Activated CD8-positive, alpha-beta T cell treated with anti-CD3 and anti-CD28 coated beads, Interleukin-2, amount 10 ng/mL, durations not matched to agents 7 days and 5 days (primary cell): ENCODE measurements at regions not wholly inside any gene's neighbourhood (a gene's known extent, or its start where the extent isn't known, plus 50 kb on each side); places are given as distances from the start of the nearest gene placed in this dataset.

Experiments used
- ATAC-seq: fragments of 150-1000 bp; cut with Tn5 transposase; one replicate; pipeline ENCODE4 v1.10.0; 2021; ENCODE audit warnings: moderate library complexity
- CTCF ChIA-PET: fragments of 350-600 bp; sonication (Branson Sonifier 250); formaldehyde crosslinking; loops from one replicate; lab custom pipeline; 2021; ENCODE audit warnings: antibody characterized with exemption; lab: Charles Lee
- POLR2A ChIA-PET: fragments of 350-600 bp; sonication (Branson Sonifier 250); formaldehyde crosslinking; loops from one replicate; lab custom pipeline; 2021; ENCODE audit warnings: antibody characterized with exemption; lab: Charles Lee
- DNase-seq: peaks from one replicate; pipeline ENCODE4 v3.0.0-alpha.2; 2020
- H3K27ac Mint-ChIP-seq: one replicate; pipeline ENCODE4 v1.8.0; 2021; ENCODE audit warnings: mild to moderate bottlenecking, mixed read lengths
- H3K27me3 Mint-ChIP-seq: one replicate; pipeline ENCODE4 v1.8.0; 2021; ENCODE audit warnings: low read depth, mixed read lengths
- H3K36me3 Mint-ChIP-seq: one replicate; pipeline ENCODE4 v1.8.0; 2021; ENCODE audit warnings: low read depth, mixed read lengths
- H3K4me1 Mint-ChIP-seq: one replicate; pipeline ENCODE4 v1.8.0; 2021; ENCODE audit warnings: low read depth, mixed read lengths
- H3K4me3 Mint-ChIP-seq: one replicate; pipeline ENCODE4 v1.8.0; 2021; ENCODE audit warnings: mild to moderate bottlenecking, mixed read lengths
- H3K9me3 Mint-ChIP-seq: one replicate; pipeline ENCODE4 v1.8.0; 2022; ENCODE audit warnings: mixed read lengths; ENCODE audit not compliant: insufficient read depth

- peaks cover 15% of the 10 kb centered on the region for H3K4me1 Mint-ChIP-seq
- CTCF ChIA-PET = interaction anchor here (1.0 to 6.0 kb wide), 6 partner anchors 40 to 176 kb away, joined by 3 to 54 read pairs (median 8); no protein-coding TSS in a partner anchor
- POLR2A ChIA-PET = no interaction called here
- ATAC-seq (no peak), DNase-seq (no peak)
- no peaks in the 10 kb centered on the region for H3K9me3 Mint-ChIP-seq
- no peak overlapping the region for H3K27ac Mint-ChIP-seq
- H3K36me3 Mint-ChIP-seq = no peaks in the 10 kb centered on the region
- peaks cover 60% of the 10 kb centered on the region for H3K27me3 Mint-ChIP-seq
- no peak overlapping the region for H3K4me3 Mint-ChIP-seq
Observed at GRCh38 chr17:56675876-56676660, 82.6 kb downstream of the NOG start.

GRCh38 chr17:56676810-56677209 lies 83.3 kb downstream of the NOG start:
- ChIA-PET CTCF (interaction anchor here (1.0 to 6.0 kb wide), 4 partner anchors 13 to 103 kb away, joined by 3 to 54 read pairs (median 8); no protein-coding TSS in a partner anchor), POLR2A (no interaction called here)
- Mint-ChIP-seq H3K27ac (no peak overlapping the region), H3K9me3 (no peaks in the 10 kb centered on the region), H3K36me3 (no peaks in the 10 kb centered on the region), H3K27me3 (peaks cover 60% of the 10 kb centered on the region), H3K4me3 (no peak overlapping the region), H3K4me1 (peaks cover 15% of the 10 kb centered on the region)
- DNase-seq (no peak), ATAC-seq (no peak)

- DNase-seq (no peak), ATAC-seq (no peak)
- ChIA-PET CTCF (interaction anchor here (1.1 to 6.0 kb wide), 5 partner anchors 10 to 179 kb away, joined by 3 to 54 read pairs (median 6); no protein-coding TSS in a partner anchor), POLR2A (no interaction called here)
- H3K4me3 Mint-ChIP-seq = no peak overlapping the region
- H3K36me3 Mint-ChIP-seq = no peaks in the 10 kb centered on the region
- no peaks in the 10 kb centered on the region for H3K9me3 Mint-ChIP-seq
- peaks cover 52% of the 10 kb centered on the region for H3K27me3 Mint-ChIP-seq
- H3K27ac Mint-ChIP-seq = no peak overlapping the region
- H3K4me1 Mint-ChIP-seq = peaks cover 19% of the 10 kb centered on the region
Observed at GRCh38 chr17:56678249-56679114, 85.0 kb downstream of the NOG start.

- H3K4me1 Mint-ChIP-seq = peaks cover 19% of the 10 kb centered on the region
- H3K27ac Mint-ChIP-seq = no peak overlapping the region
- no peak overlapping the region for H3K4me3 Mint-ChIP-seq
- no peak for DNase-seq
- H3K36me3 Mint-ChIP-seq = no peaks in the 10 kb centered on the region
- no peak for ATAC-seq
- no peaks in the 10 kb centered on the region for H3K9me3 Mint-ChIP-seq
- CTCF ChIA-PET = interaction anchor here (6.0 kb wide), 1 partner anchor 38 kb away, joined by 54 read pairs; no protein-coding TSS in a partner anchor
- POLR2A ChIA-PET = no interaction called here
- peaks cover 55% of the 10 kb centered on the region for H3K27me3 Mint-ChIP-seq
Observed at GRCh38 chr17:56679115-56679776, 85.7 kb downstream of the NOG start.

GRCh38 chr17:56679777-56680422 lies 86.4 kb downstream of the NOG start:
- peaks cover 19% of the 10 kb centered on the region for H3K4me1 Mint-ChIP-seq
- DNase-seq (no peak), ATAC-seq (no peak)
- H3K27ac Mint-ChIP-seq = no peak overlapping the region
- ChIA-PET POLR2A (no interaction called here), CTCF (interaction anchor here (1.1 to 6.0 kb wide), 2 partner anchors 38 to 101 kb away, joined by 8 to 54 read pairs; no protein-coding TSS in a partner anchor)
- no peaks in the 10 kb centered on the region for H3K9me3 Mint-ChIP-seq
- H3K4me3 Mint-ChIP-seq = no peak overlapping the region
- H3K36me3 Mint-ChIP-seq = no peaks in the 10 kb centered on the region
- H3K27me3 Mint-ChIP-seq = peaks cover 50% of the 10 kb centered on the region

- H3K36me3 Mint-ChIP-seq = no peaks in the 10 kb centered on the region
- H3K4me1 Mint-ChIP-seq = peaks cover 17% of the 10 kb centered on the region
- ATAC-seq (no peak), DNase-seq (no peak)
- H3K27me3 Mint-ChIP-seq = peaks cover 47% of the 10 kb centered on the region
- no peak overlapping the region for H3K27ac Mint-ChIP-seq
- CTCF ChIA-PET = interaction anchor here (1.1 to 6.0 kb wide), 2 partner anchors 37 to 100 kb away, joined by 8 to 54 read pairs; no protein-coding TSS in a partner anchor
- POLR2A ChIA-PET = no interaction called here
- no peaks in the 10 kb centered on the region for H3K9me3 Mint-ChIP-seq
- no peak overlapping the region for H3K4me3 Mint-ChIP-seq
Observed at GRCh38 chr17:56680676-56681075, 87.2 kb downstream of the NOG start.

GRCh38 chr17:56681561-56682266 lies 88.2 kb downstream of the NOG start:
- H3K4me1 Mint-ChIP-seq = peaks cover 7% of the 10 kb centered on the region
- ATAC-seq (peak; percentile 64), DNase-seq (peak; percentile 44)
- no peaks in the 10 kb centered on the region for H3K36me3 Mint-ChIP-seq
- ChIA-PET CTCF (interaction anchor here (0.8 to 6.0 kb wide), 5 partner anchors 16 to 138 kb away, joined by 3 to 54 read pairs (median 3); no protein-coding TSS in a partner anchor), POLR2A (interaction anchor here (1.0 kb wide), 1 partner anchor 98 kb away, joined by 4 read pairs; no protein-coding TSS in a partner anchor)
- H3K27ac Mint-ChIP-seq = no peak overlapping the region
- peaks cover 48% of the 10 kb centered on the region for H3K27me3 Mint-ChIP-seq
- no peaks in the 10 kb centered on the region for H3K9me3 Mint-ChIP-seq
- H3K4me3 Mint-ChIP-seq = no peak overlapping the region

GRCh38 chr17:56688151-56688550 lies 94.7 kb downstream of the NOG start:
- Mint-ChIP-seq H3K4me1 (peaks cover 2% of the 10 kb centered on the region), H3K27ac (no peak overlapping the region), H3K4me3 (no peak overlapping the region), H3K9me3 (no peaks in the 10 kb centered on the region), H3K36me3 (no peaks in the 10 kb centered on the region), H3K27me3 (peaks cover 39% of the 10 kb centered on the region)
- ATAC-seq (no peak), DNase-seq (no peak)
- POLR2A ChIA-PET = no interaction called here
- CTCF ChIA-PET = no interaction called here

GRCh38 chr17:56690441-56691291 lies 97.2 kb downstream of the NOG start:
- ChIA-PET CTCF (interaction anchor here (1.0 to 1.5 kb wide), 3 partner anchors 14 to 89 kb away, joined by 3 to 4 read pairs (median 3); no protein-coding TSS in a partner anchor), POLR2A (no interaction called here)
- H3K9me3 Mint-ChIP-seq = no peaks in the 10 kb centered on the region
- no peak overlapping the region for H3K27ac Mint-ChIP-seq
- ATAC-seq = no peak
- H3K36me3 Mint-ChIP-seq = no peaks in the 10 kb centered on the region
- no peaks in the 10 kb centered on the region for H3K4me1 Mint-ChIP-seq
- no peak overlapping the region for H3K4me3 Mint-ChIP-seq
- no peak for DNase-seq
- peaks cover 30% of the 10 kb centered on the region for H3K27me3 Mint-ChIP-seq

GRCh38 chr17:56694825-56695224 lies 101.3 kb downstream of the NOG start:
- no peaks in the 10 kb centered on the region for H3K9me3 Mint-ChIP-seq
- ChIA-PET POLR2A (no interaction called here), CTCF (interaction anchor here (4.8 kb wide), 1 partner anchor 21 kb away, joined by 20 read pairs; no protein-coding TSS in a partner anchor)
- H3K27me3 Mint-ChIP-seq = peaks cover 13% of the 10 kb centered on the region
- H3K27ac Mint-ChIP-seq = no peak overlapping the region
- no peak overlapping the region for H3K4me3 Mint-ChIP-seq
- H3K36me3 Mint-ChIP-seq = no peaks in the 10 kb centered on the region
- ATAC-seq = no peak
- no peak for DNase-seq
- H3K4me1 Mint-ChIP-seq = no peaks in the 10 kb centered on the region
